SK-N-SH (cell line): ENCODE measurements at regions not wholly inside any gene's neighbourhood (a gene's known extent, or its start where the extent isn't known, plus 50 kb on each side); places are given as distances from the start of the nearest gene placed in this dataset.

Source experiments
- CTCF ChIA-PET: fragments of 300-600, 350-600 bp; formaldehyde crosslinking; extraction: SDS; loops from one replicate; lab custom pipeline; 2021; lab: Yijun Ruan, JAX
- POLR2A ChIA-PET: fragments of 350-600 bp; sonication (Branson Sonifier 250); formaldehyde crosslinking; extraction: SDS; loops from one replicate; lab custom pipeline; 2020; ENCODE audit warnings: antibody characterized with exemption, inconsistent platforms; lab: Yijun Ruan, JAX
- DNase-seq: peaks from one replicate; pipeline ENCODE4 v3.0.0; 2012
- H2AFZ ChIP-seq: fragments of 200-600 bp; sonication (generic); 2 replicates; pipeline ENCODE4 v1.8.1; 2016; ENCODE audit warnings: antibody characterized with exemption, mild to moderate bottlenecking, low read depth
- H3F3A ChIP-seq: fragments of 200-600 bp; sonication (generic); replicated peaks from 2 replicates; pipeline ENCODE3; 2016; ENCODE audit warnings: antibody characterized with exemption, mild to moderate bottlenecking; ENCODE audit not compliant: insufficient read depth
- H3K27ac ChIP-seq, 2 experiments: fragments of 200-500 bp in 1 of 2; fragments of 200-600 bp in 1 of 2; sonication (Bioruptor generic) in 1 of 2; sonication (generic), shearing (Covaris generic) in 1 of 2; 2 replicates each; pipeline versions ENCODE4 v1.5.1 to v1.6.1; 2014 to 2016; ENCODE audit warnings: low read depth in 2 of 2, inconsistent platforms in 1 of 2, low read length in 1 of 2, mild to moderate bottlenecking in 1 of 2, mixed read lengths in 1 of 2
- H3K27me3 ChIP-seq: fragments of 200-600 bp; sonication (generic), shearing (Covaris generic); 2 replicates; pipeline ENCODE4 v1.6.1; 2016; ENCODE audit warnings: mixed run types; ENCODE audit not compliant: insufficient read depth
- H3K36me3 ChIP-seq, 2 experiments: fragments of 200-500 bp in 1 of 2; fragments of 200-600 bp in 1 of 2; sonication (Bioruptor generic) in 1 of 2; sonication (generic) in 1 of 2; replicated peaks in 1 of 2; 2 replicates each; pipeline versions ENCODE3 to v1.5.1; 2014 to 2016; ENCODE audit warnings: low read length in 1 of 2, mild to moderate bottlenecking in 1 of 2; ENCODE audit not compliant: insufficient read depth in 2 of 2, control insufficient read depth in 1 of 2
- H3K4me1 ChIP-seq, 2 experiments: fragments of 200-500 bp in 1 of 2; fragments of 200-600 bp in 1 of 2; sonication (Bioruptor generic) in 1 of 2; sonication (generic), shearing (Covaris generic) in 1 of 2; 2 replicates each; pipeline versions ENCODE4 v1.5.1 to v1.6.1; 2014 to 2016; ENCODE audit warnings: low read depth in 1 of 2, low read length in 1 of 2, mixed run types in 1 of 2; ENCODE audit not compliant: insufficient read depth in 2 of 2, control insufficient read depth in 1 of 2
- H3K4me2 ChIP-seq: fragments of 200-600 bp; sonication (generic), shearing (Covaris generic); 2 replicates; pipeline ENCODE4 v1.6.1; 2017; ENCODE audit warnings: mixed run types
- H3K4me3 ChIP-seq, 2 experiments: fragments of 200-500 bp in 1 of 2; fragments of 200-600 bp in 1 of 2; sonication (Bioruptor generic) in 1 of 2; sonication (generic), shearing (Covaris generic) in 1 of 2; 2 replicates each; pipeline versions ENCODE4 v1.5.1 to v1.8.1; 2014 to 2016; ENCODE audit warnings: low read depth in 2 of 2, inconsistent platforms in 1 of 2, low read length in 1 of 2, mild to moderate bottlenecking in 1 of 2, mixed read lengths in 1 of 2, moderate library complexity in 1 of 2
- H3K79me2 ChIP-seq: fragments of 200-600 bp; sonication (generic); 2 replicates; pipeline ENCODE4 v1.8.1; 2017; ENCODE audit warnings: mild to moderate bottlenecking; ENCODE audit not compliant: insufficient read depth
- H3K9ac ChIP-seq: fragments of 200-600 bp; sonication (generic); 2 replicates; pipeline ENCODE4 v1.6.1; 2017; ENCODE audit warnings: mixed run types
- H3K9me2 ChIP-seq: fragments of 200-600 bp; sonication (generic); 2 replicates; pipeline ENCODE4 v1.6.1; 2017; ENCODE audit warnings: mixed run types
- H3K9me3 ChIP-seq: fragments of 200-600 bp; sonication (generic); 2 replicates; pipeline ENCODE4 v1.6.1; 2017; ENCODE audit warnings: mixed run types, mild to moderate bottlenecking, moderate library complexity
- H4K20me1 ChIP-seq: fragments of 200-600 bp; sonication (generic); 2 replicates; pipeline ENCODE4 v1.6.1; 2017; ENCODE audit warnings: mild to moderate bottlenecking, mixed run types; ENCODE audit not compliant: insufficient read depth
- CHD2 ChIP-seq: fragments of 150-350 bp; IDR thresholded peaks from 2 replicates; pipeline ENCODE4 v1.6.1; 2018; ENCODE audit warnings: low read length; ENCODE audit not compliant: partially characterized antibody
- CTCF ChIP-seq: fragments of 200-600 bp; sonication (generic); IDR thresholded peaks from 2 replicates; pipeline ENCODE4 v1.6.1; 2017; ENCODE audit warnings: antibody characterized with exemption, mild to moderate bottlenecking, moderate library complexity
- ELF1 ChIP-seq: IDR thresholded peaks from 2 replicates; pipeline ENCODE4 v1.4.0; 2012
- EP300 ChIP-seq, 2 experiments: IDR thresholded peaks; 2 replicates each; pipeline versions ENCODE4 v1.4.0 to v1.6.1; 2012; ENCODE audit warnings: borderline replicate concordance in 1 of 2, low read depth in 1 of 2, low read length in 1 of 2
- EZH2phosphoT487 ChIP-seq: fragments of 200-600 bp; sonication (generic); IDR thresholded peaks from 2 replicates; pipeline ENCODE4 v1.6.1; 2017; ENCODE audit warnings: low read depth, mixed run types, mild to moderate bottlenecking, antibody characterized with exemption, moderate library complexity, borderline replicate concordance
- FOSL2 ChIP-seq: IDR thresholded peaks from 2 replicates; pipeline ENCODE4 v1.4.0; 2012; ENCODE audit warnings: low read depth, mild to moderate bottlenecking, moderate library complexity, borderline replicate concordance
- IRF3 ChIP-seq: fragments of 150-350 bp; IDR thresholded peaks from 2 replicates; pipeline ENCODE4 v1.6.1; 2016; ENCODE audit warnings: mild to moderate bottlenecking, low read depth, low read length
- JUND ChIP-seq: IDR thresholded peaks from 2 replicates; pipeline ENCODE4 v1.4.0; 2012
- MAX ChIP-seq: IDR thresholded peaks from 2 replicates; pipeline ENCODE4 v1.4.0; 2012; ENCODE audit warnings: low read depth
- MEF2A ChIP-seq: IDR thresholded peaks from 2 replicates; pipeline ENCODE4 v1.4.0; 2012; ENCODE audit warnings: low read depth, borderline replicate concordance
- MXI1 ChIP-seq: IDR thresholded peaks from 2 replicates; pipeline ENCODE4 v1.6.1; 2012; ENCODE audit warnings: mild to moderate bottlenecking, low read depth, low read length, improper control_type of control experiment
- NFIC ChIP-seq: IDR thresholded peaks from 2 replicates; pipeline ENCODE4 v1.4.0; 2012; ENCODE audit warnings: borderline replicate concordance
- POLR2AphosphoS5 ChIP-seq: IDR thresholded peaks from 2 replicates; pipeline ENCODE4 v1.6.1; 2012; ENCODE audit warnings: low read depth, low read length
- RAD21 ChIP-seq: IDR thresholded peaks from 2 replicates; pipeline ENCODE4 v1.6.1; 2012; ENCODE audit warnings: mild to moderate bottlenecking, low read length
- REST ChIP-seq: IDR thresholded peaks from 2 replicates; pipeline ENCODE4 v1.6.1; 2012; ENCODE audit warnings: mild to moderate bottlenecking, low read depth, low read length, moderate library complexity
- RFX5 ChIP-seq: IDR thresholded peaks from 2 replicates; pipeline ENCODE4 v1.6.1; 2012; ENCODE audit warnings: mild to moderate bottlenecking, improper control_type of control experiment, low read length
- SIN3A ChIP-seq: IDR thresholded peaks from 2 replicates; pipeline ENCODE4 v1.6.1; 2012; ENCODE audit warnings: low read depth, mild to moderate bottlenecking, low read length, moderate library complexity, borderline replicate concordance
- TCF12 ChIP-seq: IDR thresholded peaks from 2 replicates; pipeline ENCODE4 v1.4.0; 2012
- WGBS: methylation state at CpG from one replicate; pipeline ENCODE4 v1.1.6; 2017; ENCODE audit warnings: low lambda C conversion rate; 5-methylcytosine and 5-hydroxymethylcytosine counted together
- TF ChIP-seq, protein P1 (sequence below): IDR thresholded peaks from 2 replicates; pipeline ENCODE4 v1.4.0; 2012; ENCODE audit warnings: low read depth, borderline replicate concordance

DNA sequence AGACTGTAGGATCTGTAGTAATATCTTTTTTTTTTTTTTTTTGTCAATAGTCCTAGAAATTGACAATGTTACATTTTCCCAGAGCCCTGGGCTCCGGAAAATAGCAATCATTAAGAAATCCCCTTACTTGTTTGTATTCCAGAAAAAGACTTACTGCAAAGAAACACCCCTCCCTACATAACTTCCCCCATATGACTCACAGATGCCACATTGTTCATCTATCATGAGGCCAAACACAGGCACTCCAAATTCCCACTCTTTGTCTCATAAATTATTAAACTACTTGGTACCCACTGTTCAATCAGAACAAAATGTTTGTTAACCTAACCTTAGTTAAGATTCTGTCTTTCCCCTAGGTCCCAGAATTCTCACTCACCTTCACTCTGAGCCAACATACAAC, 53.5 kb downstream of the TEX51 start:
- Histone ChIP-seq H3K4me3 (no peak overlapping the region), H4K20me1 (no peaks in the 10 kb centered on the region), H3K4me1 (peaks cover 0 to 7% of the 10 kb centered on the region in 2 experiments; a peak in 1 of 4 replicates), H3K9ac (no peak overlapping the region), H3K9me2 (no peaks in the 10 kb centered on the region), H3K79me2 (no peaks in the 10 kb centered on the region), H2AFZ (no peak overlapping the region), H3K36me3 (no peaks in the 10 kb centered on the region), H3K27ac (no peak overlapping the region), H3F3A (no peaks in the 10 kb centered on the region), H3K4me2 (no peak overlapping the region), H3K27me3 (no peaks in the 10 kb centered on the region), H3K9me3 (no peaks in the 10 kb centered on the region)
- no peak for DNase-seq
- 44% methylated on average over 1 of the region's 1 CpG for WGBS
- ChIA-PET POLR2A (no interaction called here), CTCF (no interaction called here)
- no peak for TF ChIP-seq REST
- TF ChIP-seq JUND: no peak
- no peak for TF ChIP-seq IRF3
- TF ChIP-seq POLR2AphosphoS5: no peak
- no peak for TF ChIP-seq CHD2
- TF ChIP-seq ELF1: no peak
- TF ChIP-seq RAD21: no peak
- TF ChIP-seq CTCF: no peak
- no peak for TF ChIP-seq TCF12
- no peak for TF ChIP-seq FOSL2
- TF ChIP-seq MAX: no peak
- TF ChIP-seq, protein P1, sequence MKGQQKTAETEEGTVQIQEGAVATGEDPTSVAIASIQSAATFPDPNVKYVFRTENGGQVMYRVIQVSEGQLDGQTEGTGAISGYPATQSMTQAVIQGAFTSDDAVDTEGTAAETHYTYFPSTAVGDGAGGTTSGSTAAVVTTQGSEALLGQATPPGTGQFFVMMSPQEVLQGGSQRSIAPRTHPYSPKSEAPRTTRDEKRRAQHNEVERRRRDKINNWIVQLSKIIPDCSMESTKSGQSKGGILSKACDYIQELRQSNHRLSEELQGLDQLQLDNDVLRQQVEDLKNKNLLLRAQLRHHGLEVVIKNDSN: no peak
- no peak for TF ChIP-seq SIN3A
- no peak for TF ChIP-seq NFIC
- no peak for TF ChIP-seq EP300 (IDR thresholded peaks at IDR 0.05; ENCODE audit: borderline replicate concordance in 1 of 2, low read depth in 1 of 2, low read length in 1 of 2)
- no peak for TF ChIP-seq MEF2A
- TF ChIP-seq RFX5: no peak
- no peak for TF ChIP-seq EZH2phosphoT487
- TF ChIP-seq MXI1: no peak
